IPS-15b (cell line): ENCODE measurements at regions not wholly inside any gene's neighbourhood (a gene's known extent, or its start where the extent isn't known, plus 50 kb on each side); places are given as distances from the start of the nearest gene placed in this dataset.

Source experiments
- H3K27me3 ChIP-seq: one replicate; pipeline ENCODE4 v1.6.1; 2013; ENCODE audit warnings: low read length; ENCODE audit not compliant: control insufficient read depth, insufficient read depth
- H3K36me3 ChIP-seq: one replicate; pipeline ENCODE4 v1.6.1; 2013; ENCODE audit warnings: low read length; ENCODE audit not compliant: control insufficient read depth, insufficient read depth
- H3K4me1 ChIP-seq: one replicate; pipeline ENCODE4 v1.6.1; 2013; ENCODE audit warnings: mild to moderate bottlenecking, low read length; ENCODE audit not compliant: control insufficient read depth, insufficient read depth
- H3K4me3 ChIP-seq: one replicate; pipeline ENCODE4 v1.5.1; 2013; ENCODE audit warnings: low read depth, low read length
- H3K9ac ChIP-seq: one replicate; pipeline ENCODE4 v1.6.1; 2013; ENCODE audit warnings: low read depth, mild to moderate bottlenecking, low read length
- H3K9me3 ChIP-seq: one replicate; pipeline ENCODE4 v1.6.1; 2013; ENCODE audit warnings: mild to moderate bottlenecking, low read length; ENCODE audit not compliant: control insufficient read depth, insufficient read depth

DNA sequence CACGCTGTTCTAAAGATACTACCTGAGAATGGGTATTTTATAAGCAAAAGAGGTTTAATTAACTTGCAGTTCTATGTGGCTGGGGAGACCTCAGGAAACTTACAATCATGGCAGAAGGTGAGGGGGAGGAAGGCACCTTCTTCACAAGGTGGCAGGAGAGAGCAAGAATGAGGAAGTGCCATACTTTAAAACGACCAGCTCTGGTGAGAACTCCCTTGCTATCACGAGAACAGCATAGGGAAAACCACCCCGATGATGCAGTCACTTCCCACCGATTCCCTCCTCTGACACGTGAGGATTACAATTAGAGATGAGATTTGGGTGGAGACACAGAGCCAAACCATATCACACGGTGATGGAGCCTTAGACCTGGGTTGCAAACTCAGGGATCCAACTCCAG, 317.5 kb upstream of the EEF2KMT start:
- H3K4me3 ChIP-seq: no peak overlapping the region
- no peaks in the 10 kb centered on the region for H3K9me3 ChIP-seq
- H3K9ac ChIP-seq: no peak overlapping the region
- H3K27me3 ChIP-seq: no peaks in the 10 kb centered on the region
- H3K4me1 ChIP-seq: peaks cover 2% of the 10 kb centered on the region
- no peaks in the 10 kb centered on the region for H3K36me3 ChIP-seq

DNA sequence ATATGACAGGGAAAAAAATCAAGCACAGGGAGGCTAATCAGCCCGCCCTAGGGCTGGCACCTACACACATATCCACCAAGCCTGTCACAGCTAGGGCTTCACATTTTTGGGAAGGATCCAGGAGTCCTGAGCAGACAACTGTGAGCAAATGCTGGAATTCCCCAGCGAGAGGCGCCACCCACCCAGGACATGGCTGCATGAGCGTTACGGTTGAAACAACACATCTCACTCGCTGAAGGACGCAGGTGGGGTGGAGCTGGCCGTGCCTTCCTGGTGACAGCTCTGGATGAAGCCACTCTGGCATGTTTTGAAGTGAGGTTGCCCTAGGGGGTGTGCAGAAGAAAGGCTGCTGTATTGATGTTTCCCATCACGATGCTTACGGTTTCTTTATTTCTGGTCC, 315.1 kb upstream of the EEF2KMT start:
- Histone ChIP-seq H3K27me3 (no peaks in the 10 kb centered on the region), H3K36me3 (no peaks in the 10 kb centered on the region), H3K9ac (no peak overlapping the region), H3K4me3 (no peak overlapping the region), H3K9me3 (no peaks in the 10 kb centered on the region), H3K4me1 (peaks cover 2% of the 10 kb centered on the region)

DNA sequence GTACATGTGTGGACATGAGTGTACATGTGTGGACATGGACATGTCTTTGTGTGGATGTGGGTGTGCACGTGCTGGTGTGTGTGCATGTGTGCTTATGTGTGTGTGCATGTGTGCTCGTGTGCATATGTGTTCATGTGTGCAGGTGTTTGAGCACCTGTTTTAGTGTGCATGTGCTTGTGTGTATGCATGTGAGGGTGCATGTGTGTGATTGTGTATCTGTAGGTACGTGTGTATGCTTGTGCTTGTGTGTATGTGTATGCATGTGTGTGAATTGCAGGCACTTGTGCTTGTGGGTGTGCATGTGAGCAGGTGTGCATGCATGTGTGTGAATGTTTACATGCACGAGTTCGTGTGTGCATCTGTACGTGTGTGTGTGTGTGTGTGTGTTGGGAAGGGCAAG, 300.6 kb upstream of the EEF2KMT start:
- Histone ChIP-seq H3K4me1 (no peaks in the 10 kb centered on the region), H3K36me3 (no peaks in the 10 kb centered on the region), H3K27me3 (no peaks in the 10 kb centered on the region), H3K4me3 (no peak overlapping the region), H3K9me3 (no peaks in the 10 kb centered on the region), H3K9ac (no peak overlapping the region)

DNA sequence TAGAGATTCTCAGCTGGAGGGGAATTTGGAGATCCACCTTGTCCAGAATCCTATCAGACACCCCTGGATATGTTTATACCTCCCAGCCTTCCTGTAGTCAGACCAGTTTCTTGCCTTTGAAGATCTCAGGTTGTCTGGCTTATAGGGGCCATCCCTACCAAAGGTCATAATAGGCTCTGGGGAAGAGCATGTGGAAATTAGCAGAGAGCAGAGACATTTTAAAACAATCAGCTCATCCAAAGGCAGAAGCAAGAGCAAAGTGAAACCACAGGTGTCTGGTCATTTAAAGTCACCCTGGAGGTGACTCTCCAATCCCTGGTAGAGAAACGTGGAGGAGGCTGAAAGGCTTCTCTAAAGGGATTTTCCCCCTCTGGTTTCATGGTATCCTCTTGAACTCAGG, 299.3 kb upstream of the EEF2KMT start:
- H3K27me3 ChIP-seq: no peaks in the 10 kb centered on the region
- no peaks in the 10 kb centered on the region for H3K36me3 ChIP-seq
- no peak overlapping the region for H3K9ac ChIP-seq
- H3K4me3 ChIP-seq: no peak overlapping the region
- H3K9me3 ChIP-seq: no peaks in the 10 kb centered on the region
- no peaks in the 10 kb centered on the region for H3K4me1 ChIP-seq

DNA sequence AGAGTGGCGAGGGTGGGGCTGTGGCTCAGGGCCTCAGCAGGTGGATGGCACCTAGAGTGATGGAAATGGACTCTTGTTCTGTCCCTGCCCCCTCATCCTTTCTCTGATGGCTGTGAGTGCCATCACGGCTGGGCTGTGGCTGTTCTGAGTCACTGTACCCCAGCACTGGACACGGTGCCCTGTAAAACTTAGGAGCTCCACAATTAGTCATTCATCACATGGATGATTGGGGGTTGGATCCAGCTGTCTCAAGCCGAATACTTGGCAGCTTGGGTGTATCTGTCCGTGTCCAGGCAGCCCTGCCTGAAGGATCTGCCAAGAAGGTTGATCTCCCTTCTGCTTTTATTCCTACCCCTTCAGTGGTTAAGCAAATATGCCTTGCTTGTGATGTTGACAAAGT, 295.5 kb upstream of the EEF2KMT start:
- H3K4me3 ChIP-seq: no peak overlapping the region
- H3K9ac ChIP-seq: no peak overlapping the region
- H3K36me3 ChIP-seq: no peaks in the 10 kb centered on the region
- no peaks in the 10 kb centered on the region for H3K9me3 ChIP-seq
- no peaks in the 10 kb centered on the region for H3K27me3 ChIP-seq
- no peaks in the 10 kb centered on the region for H3K4me1 ChIP-seq

DNA sequence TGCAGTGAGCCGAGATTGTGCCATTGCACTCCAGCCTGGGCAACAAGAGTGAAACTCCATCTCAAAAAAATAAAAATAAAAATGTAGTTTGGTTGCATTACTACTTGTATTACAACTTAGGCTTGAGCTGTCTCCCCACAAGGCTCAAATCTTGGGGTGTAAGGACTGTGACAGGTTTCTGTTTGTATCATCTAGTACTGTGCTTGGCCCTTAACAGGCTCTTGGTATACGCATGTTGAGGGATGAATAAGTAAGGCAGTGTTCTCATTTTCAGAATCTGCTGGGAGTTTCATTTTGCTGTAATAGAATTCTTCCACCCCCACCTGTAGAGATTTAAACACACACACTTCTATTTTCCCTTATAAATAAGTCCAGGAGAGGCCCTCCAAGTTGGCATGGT, 289.4 kb upstream of the EEF2KMT start:
- no peaks in the 10 kb centered on the region for H3K27me3 ChIP-seq
- no peaks in the 10 kb centered on the region for H3K4me1 ChIP-seq
- no peak overlapping the region for H3K4me3 ChIP-seq
- H3K9ac ChIP-seq: no peak overlapping the region
- H3K36me3 ChIP-seq: no peaks in the 10 kb centered on the region
- no peaks in the 10 kb centered on the region for H3K9me3 ChIP-seq

DNA sequence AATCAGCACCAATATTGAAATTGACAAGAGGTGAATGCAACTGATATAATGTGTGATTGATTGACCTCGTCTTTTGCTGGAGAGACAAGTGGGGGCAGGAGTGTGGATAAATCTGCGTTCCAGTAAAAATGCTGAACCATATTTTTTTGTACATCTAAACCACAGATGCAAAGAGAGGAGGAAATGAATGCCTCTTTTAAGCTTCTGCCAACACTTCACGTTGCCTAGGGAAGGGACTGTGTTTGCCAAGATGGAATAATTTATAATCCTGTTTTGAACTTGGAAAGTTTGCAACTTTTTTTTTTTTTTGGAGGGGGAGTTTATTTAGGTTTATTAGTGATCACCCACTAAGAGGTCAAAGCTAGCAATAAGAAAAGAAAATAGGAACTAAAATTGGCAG, 288.2 kb upstream of the EEF2KMT start:
- Histone ChIP-seq H3K4me1 (no peaks in the 10 kb centered on the region), H3K4me3 (no peak overlapping the region), H3K9ac (no peak overlapping the region), H3K9me3 (no peaks in the 10 kb centered on the region), H3K36me3 (no peaks in the 10 kb centered on the region), H3K27me3 (no peaks in the 10 kb centered on the region)

DNA sequence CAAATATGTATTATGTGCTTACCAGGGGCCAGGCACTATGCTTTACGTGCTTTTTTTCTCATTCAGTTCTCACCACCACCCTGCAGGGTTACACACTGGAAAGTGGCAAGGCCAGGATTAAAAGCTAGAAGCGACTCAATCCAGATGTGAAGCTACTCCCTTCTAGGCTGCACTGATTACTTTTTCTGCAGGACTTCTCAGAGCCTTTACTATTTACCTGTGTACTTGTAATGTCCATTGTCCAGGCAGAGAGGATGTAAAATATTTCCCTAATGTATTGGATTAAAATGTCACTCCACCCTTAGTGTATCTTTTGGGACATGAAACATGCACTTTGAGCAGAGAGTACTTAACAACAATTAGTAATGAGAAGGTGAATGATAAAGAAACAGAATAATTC, 287.5 kb upstream of the EEF2KMT start:
- no peaks in the 10 kb centered on the region for H3K36me3 ChIP-seq
- no peak overlapping the region for H3K9ac ChIP-seq

DNA sequence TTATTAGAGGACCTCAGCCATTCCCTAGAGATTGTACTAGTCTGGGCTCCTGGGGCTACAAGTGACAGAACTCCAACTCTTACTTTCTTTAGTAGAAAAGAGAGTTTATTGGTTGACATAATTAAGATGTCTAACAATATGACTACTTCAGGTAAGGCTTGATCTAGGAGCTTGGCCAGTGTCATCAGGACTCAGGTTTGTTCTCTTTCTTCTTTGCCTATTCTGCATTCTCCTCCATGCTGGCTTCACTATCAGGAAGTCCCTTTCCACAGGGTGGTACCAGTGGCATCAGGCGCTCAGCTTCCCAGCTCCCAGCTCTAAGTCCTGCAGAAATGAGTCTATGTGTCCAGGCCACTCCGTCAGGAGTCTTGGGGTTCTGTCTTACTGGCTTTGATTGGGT, 286.1 kb upstream of the EEF2KMT start:
- Histone ChIP-seq H3K4me1 (no peaks in the 10 kb centered on the region), H3K36me3 (no peaks in the 10 kb centered on the region), H3K9ac (no peak overlapping the region), H3K4me3 (no peak overlapping the region), H3K27me3 (no peaks in the 10 kb centered on the region), H3K9me3 (no peaks in the 10 kb centered on the region)

More for the DNA sequence above, 287.5 kb upstream of the EEF2KMT start:
- Histone ChIP-seq H3K9me3 (no peaks in the 10 kb centered on the region), H3K4me3 (no peak overlapping the region), H3K4me1 (no peaks in the 10 kb centered on the region), H3K27me3 (no peaks in the 10 kb centered on the region)

DNA sequence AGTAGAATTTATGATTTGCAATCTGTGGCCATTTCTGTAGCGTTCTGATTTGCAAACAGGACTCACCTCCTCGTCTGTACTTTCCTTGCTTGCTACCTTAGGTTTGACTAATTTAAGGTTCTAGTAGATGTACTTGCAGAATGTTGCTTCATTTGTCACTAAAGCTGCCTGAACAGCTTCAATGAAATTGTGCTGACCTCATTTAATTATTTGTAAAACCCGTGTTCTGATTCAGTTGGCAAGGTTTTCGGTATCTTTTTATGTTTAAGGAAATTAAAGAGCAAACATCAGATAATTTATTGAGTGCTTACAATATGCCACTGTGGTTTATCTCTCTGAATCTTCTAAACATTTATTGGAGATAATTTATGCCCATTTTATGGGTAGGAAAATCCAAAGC, 284.9 kb upstream of the EEF2KMT start:
- H3K9ac ChIP-seq: no peak overlapping the region
- no peak overlapping the region for H3K4me3 ChIP-seq
- no peaks in the 10 kb centered on the region for H3K27me3 ChIP-seq
- H3K36me3 ChIP-seq: no peaks in the 10 kb centered on the region
- H3K9me3 ChIP-seq: no peaks in the 10 kb centered on the region
- H3K4me1 ChIP-seq: no peaks in the 10 kb centered on the region

DNA sequence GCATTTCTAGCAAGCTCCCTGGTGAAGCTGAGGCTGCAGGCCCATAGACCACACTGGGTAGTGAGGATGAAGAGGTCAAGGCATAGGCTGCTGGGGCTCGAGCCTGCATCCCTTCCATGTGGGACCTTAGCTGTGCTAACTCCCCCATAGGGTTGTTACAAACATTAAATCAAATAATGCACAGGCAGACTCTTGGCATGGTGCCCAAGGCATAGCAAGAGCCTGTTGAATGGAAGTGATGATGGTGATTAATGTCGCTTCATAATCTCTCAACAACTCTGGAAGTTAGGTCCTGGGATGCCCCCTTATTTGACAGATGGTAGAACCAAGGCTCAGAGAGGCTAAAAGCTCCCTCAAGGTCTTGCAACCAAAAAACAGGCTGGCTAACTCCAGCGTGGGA, 283.9 kb upstream of the EEF2KMT start:
- Histone ChIP-seq H3K36me3 (no peaks in the 10 kb centered on the region), H3K9me3 (no peaks in the 10 kb centered on the region), H3K27me3 (no peaks in the 10 kb centered on the region), H3K9ac (no peak overlapping the region), H3K4me1 (no peaks in the 10 kb centered on the region), H3K4me3 (no peak overlapping the region)

DNA sequence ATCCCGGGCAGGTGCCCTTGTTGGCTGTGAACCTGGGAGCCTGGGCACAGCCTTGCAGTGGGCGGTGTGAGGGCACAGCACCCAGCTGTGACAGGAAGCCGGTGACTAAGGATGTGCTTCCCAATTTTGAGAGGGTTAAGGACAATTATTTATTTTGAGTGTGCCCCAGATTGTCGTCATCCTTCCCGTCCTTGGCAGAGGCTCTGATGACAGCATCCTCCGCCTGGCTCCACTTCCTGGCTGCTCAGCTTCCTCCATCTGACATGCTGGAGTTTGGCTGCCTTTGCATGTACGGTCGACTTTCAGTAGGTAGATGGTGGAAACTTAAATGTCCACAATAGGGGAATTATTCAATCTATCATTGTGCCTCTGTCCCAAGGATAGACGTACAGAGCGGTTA, 282.4 kb upstream of the EEF2KMT start:
- Histone ChIP-seq H3K9ac (no peak overlapping the region), H3K27me3 (no peaks in the 10 kb centered on the region), H3K36me3 (no peaks in the 10 kb centered on the region), H3K4me1 (no peaks in the 10 kb centered on the region), H3K9me3 (no peaks in the 10 kb centered on the region), H3K4me3 (no peak overlapping the region)

DNA sequence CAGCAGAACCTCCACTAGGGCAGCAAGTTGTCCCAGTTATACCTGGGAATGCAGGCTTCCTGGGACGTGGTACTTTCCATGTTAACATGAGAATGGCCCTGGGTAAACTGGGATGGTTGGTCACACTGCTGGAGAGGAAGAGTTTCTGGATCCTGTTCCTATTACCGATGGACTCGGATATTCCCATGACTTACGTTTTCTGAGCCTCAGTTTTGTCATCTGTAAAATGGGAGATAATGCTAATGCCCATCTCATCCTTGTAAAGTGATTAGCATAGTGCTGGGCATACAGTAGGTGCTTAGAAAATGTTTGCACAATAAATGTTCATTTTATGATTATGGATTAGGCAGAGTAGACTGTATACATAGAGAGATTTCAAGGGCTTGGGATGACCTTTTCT, 280.9 kb upstream of the EEF2KMT start:
- Histone ChIP-seq H3K36me3 (no peaks in the 10 kb centered on the region), H3K9me3 (no peaks in the 10 kb centered on the region)

More for the DNA sequence above, 280.9 kb upstream of the EEF2KMT start:
- Histone ChIP-seq H3K9ac (no peak overlapping the region), H3K27me3 (no peaks in the 10 kb centered on the region), H3K4me3 (no peak overlapping the region), H3K4me1 (no peaks in the 10 kb centered on the region)
